SU-DHL-6 (cell line): ENCODE measurements at regions not wholly inside any gene's neighbourhood (a gene's known extent, or its start where the extent isn't known, plus 50 kb on each side); places are given as distances from the start of the nearest gene placed in this dataset.

Source experiments
- EZH2phosphoT487 ChIP-seq: fragments of 200-600 bp; sonication (generic), shearing (Covaris generic); conservative IDR thresholded peaks from 2 replicates; pipeline ENCODE4 v1.6.1; 2018; ENCODE audit warnings: mild to moderate bottlenecking, antibody characterized with exemption, low read length, moderate library complexity, mixed read lengths
- TF ChIP-seq, protein P1 (sequence below): fragments of 200-600 bp; sonication (generic); IDR thresholded peaks from one replicate; pipeline ENCODE4 v1.5.1; 2017; ENCODE audit warnings: antibody characterized with exemption, mild to moderate bottlenecking, low read length, moderate library complexity; ENCODE audit not compliant: insufficient read depth, poor library complexity, severe bottlenecking

DNA sequence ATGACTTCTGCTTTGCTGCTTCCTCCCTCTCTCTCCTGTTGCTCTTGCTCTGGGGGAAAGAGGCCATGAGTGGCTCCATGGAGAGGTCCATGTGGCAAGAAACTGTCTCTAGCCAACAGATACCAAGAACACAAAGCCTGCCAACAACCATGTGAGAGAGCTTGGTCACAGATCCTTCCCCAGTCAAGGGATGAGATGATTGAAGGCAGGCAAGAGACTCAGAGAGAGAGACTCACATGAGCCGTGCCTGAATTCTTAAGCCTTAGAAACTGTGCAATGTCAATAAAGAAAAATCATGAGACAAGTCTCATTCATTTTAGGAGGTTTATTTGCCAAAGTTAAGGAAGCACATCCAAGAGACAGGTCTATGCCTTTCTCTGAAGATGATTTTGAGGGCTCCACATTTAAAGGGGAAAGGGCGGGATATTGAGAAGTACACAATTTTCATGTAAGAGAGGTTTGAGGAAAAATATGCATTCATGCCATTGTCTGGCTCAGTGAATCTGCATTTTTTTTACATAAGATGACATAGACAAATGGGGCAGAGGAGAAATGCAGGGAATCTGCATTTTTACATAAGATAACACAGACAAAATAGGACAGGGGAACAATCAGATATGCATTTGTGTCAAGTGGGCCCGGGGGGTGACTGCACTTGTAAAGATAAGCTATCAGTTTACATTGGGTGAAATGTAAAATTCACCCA is 59.5 kb upstream of the SUCLG2 start:
- TF ChIP-seq, protein P1, sequence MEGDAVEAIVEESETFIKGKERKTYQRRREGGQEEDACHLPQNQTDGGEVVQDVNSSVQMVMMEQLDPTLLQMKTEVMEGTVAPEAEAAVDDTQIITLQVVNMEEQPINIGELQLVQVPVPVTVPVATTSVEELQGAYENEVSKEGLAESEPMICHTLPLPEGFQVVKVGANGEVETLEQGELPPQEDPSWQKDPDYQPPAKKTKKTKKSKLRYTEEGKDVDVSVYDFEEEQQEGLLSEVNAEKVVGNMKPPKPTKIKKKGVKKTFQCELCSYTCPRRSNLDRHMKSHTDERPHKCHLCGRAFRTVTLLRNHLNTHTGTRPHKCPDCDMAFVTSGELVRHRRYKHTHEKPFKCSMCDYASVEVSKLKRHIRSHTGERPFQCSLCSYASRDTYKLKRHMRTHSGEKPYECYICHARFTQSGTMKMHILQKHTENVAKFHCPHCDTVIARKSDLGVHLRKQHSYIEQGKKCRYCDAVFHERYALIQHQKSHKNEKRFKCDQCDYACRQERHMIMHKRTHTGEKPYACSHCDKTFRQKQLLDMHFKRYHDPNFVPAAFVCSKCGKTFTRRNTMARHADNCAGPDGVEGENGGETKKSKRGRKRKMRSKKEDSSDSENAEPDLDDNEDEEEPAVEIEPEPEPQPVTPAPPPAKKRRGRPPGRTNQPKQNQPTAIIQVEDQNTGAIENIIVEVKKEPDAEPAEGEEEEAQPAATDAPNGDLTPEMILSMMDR: no peak
- no peak for TF ChIP-seq EZH2phosphoT487
